ENCODE measurements at regions not wholly inside any gene's neighbourhood (a gene's known extent, or its start where the extent isn't known, plus 50 kb on each side); places are given as distances from the start of the nearest gene placed in this dataset.
"Not testable (repeated sequence)": the region's sequence is repeated elsewhere in the genome, so short reads cannot be mapped to it uniquely, and the experiment has no call there.

GRCh38 chr1:146308152-146308551 is 79.3 kb upstream of the NOTCH2NLA start:
- H3K18ac ChIP-seq (ENCODE audit: insufficient read length, low read depth, low read length); H3K23me2 ChIP-seq (ENCODE audit: insufficient read length, low read depth, low read length, poor library complexity, severe bottlenecking); H3K56ac ChIP-seq (ENCODE audit: insufficient read length, low read depth, low read length); H4K91ac ChIP-seq (ENCODE audit: insufficient read length, low read depth, low read length); H3K9me3 Mint-ChIP-seq; H3K27ac ChIP-seq (ENCODE audit: insufficient read length, low read depth, low read length); H3K4me1 ChIP-seq (ENCODE audit: insufficient read depth, low read length); H2BK5ac ChIP-seq (ENCODE audit: insufficient read length, low read length); H4K8ac ChIP-seq (replicated peaks; ENCODE audit: insufficient read length, low read depth, low read length); H3K79me2 ChIP-seq (ENCODE audit: insufficient read depth, low read length); H2BK12ac ChIP-seq (ENCODE audit: insufficient read length, low read depth, low read length); H2BK120ac ChIP-seq (ENCODE audit: low read depth, low read length, poor library complexity, severe bottlenecking); H3K4me2 ChIP-seq (ENCODE audit: insufficient read depth, insufficient read length, low read length); DNase-seq; H4K20me1 ChIP-seq (ENCODE audit: control insufficient read depth, insufficient read depth, insufficient read length); H3K27ac Mint-ChIP-seq; H3K4ac ChIP-seq (ENCODE audit: low read depth, low read length); H3K27me3 ChIP-seq (ENCODE audit: insufficient read depth, low read length); H3K36me3 Mint-ChIP-seq (ENCODE audit: insufficient read depth in 1 of 3, low read depth in 3 of 3); H3T11ph ChIP-seq (ENCODE audit: low read length); H3K79me1 ChIP-seq (ENCODE audit: insufficient read depth, low read depth, low read length, poor library complexity, severe bottlenecking); H2BK15ac ChIP-seq (ENCODE audit: low read depth, low read length); H3K9ac ChIP-seq (ENCODE audit: extremely low read depth, insufficient read length, low read length); H4K5ac ChIP-seq (ENCODE audit: insufficient read length, low read depth, low read length); H3K27me3 Mint-ChIP-seq (ENCODE audit: low read depth); H3K23ac ChIP-seq (ENCODE audit: insufficient read length, low read depth, low read length); H3K4me1 Mint-ChIP-seq; H2BK20ac ChIP-seq (ENCODE audit: low read depth, low read length, poor library complexity, severe bottlenecking); H3K4me3 Mint-ChIP-seq; H2AK5ac ChIP-seq (ENCODE audit: insufficient read length, low read length); H2AFZ ChIP-seq (ENCODE audit: low read length); H3K14ac ChIP-seq (ENCODE audit: insufficient read depth, low read length); H3K9me3 ChIP-seq (ENCODE audit: control insufficient read depth, low read depth, low read length): not testable (repeated sequence)
- WGBS (ENCODE audit: extremely low coverage, insufficient read length, low lambda C conversion rate) = no CpG with 5 or more reads among the region's 5 CpGs

GRCh38 chr1:146307632-146308031 is 78.8 kb upstream of the NOTCH2NLA start:
- H3K27ac ChIP-seq (ENCODE audit: insufficient read length, low read depth, low read length); H2BK12ac ChIP-seq (ENCODE audit: insufficient read length, low read depth, low read length); H2AK5ac ChIP-seq (ENCODE audit: insufficient read length, low read length); H4K8ac ChIP-seq (replicated peaks; ENCODE audit: insufficient read length, low read depth, low read length); H3K18ac ChIP-seq (ENCODE audit: insufficient read length, low read depth, low read length); H3K27me3 ChIP-seq (ENCODE audit: insufficient read depth, low read length); H3K9ac ChIP-seq (ENCODE audit: extremely low read depth, insufficient read length, low read length); H3K4ac ChIP-seq (ENCODE audit: low read depth, low read length); H3K79me2 ChIP-seq (ENCODE audit: insufficient read depth, low read length); H3K4me3 Mint-ChIP-seq; H3K14ac ChIP-seq (ENCODE audit: insufficient read depth, low read length); H3K27ac Mint-ChIP-seq; H3K9me3 Mint-ChIP-seq; H4K91ac ChIP-seq (ENCODE audit: insufficient read length, low read depth, low read length); H2BK5ac ChIP-seq (ENCODE audit: insufficient read length, low read length); DNase-seq; H2BK15ac ChIP-seq (ENCODE audit: low read depth, low read length); H3K23ac ChIP-seq (ENCODE audit: insufficient read length, low read depth, low read length); H2BK20ac ChIP-seq (ENCODE audit: low read depth, low read length, poor library complexity, severe bottlenecking); H4K20me1 ChIP-seq (ENCODE audit: control insufficient read depth, insufficient read depth, insufficient read length); H3K56ac ChIP-seq (ENCODE audit: insufficient read length, low read depth, low read length); H3K4me1 ChIP-seq (ENCODE audit: insufficient read depth, low read length); H3K27me3 Mint-ChIP-seq (ENCODE audit: low read depth); H2BK120ac ChIP-seq (ENCODE audit: low read depth, low read length, poor library complexity, severe bottlenecking); H3K36me3 Mint-ChIP-seq (ENCODE audit: insufficient read depth in 1 of 3, low read depth in 3 of 3); H3K4me1 Mint-ChIP-seq; H4K5ac ChIP-seq (ENCODE audit: insufficient read length, low read depth, low read length); H3K9me3 ChIP-seq (ENCODE audit: control insufficient read depth, low read depth, low read length); H3K23me2 ChIP-seq (ENCODE audit: insufficient read length, low read depth, low read length, poor library complexity, severe bottlenecking); H3K4me2 ChIP-seq (ENCODE audit: insufficient read depth, insufficient read length, low read length); H2AFZ ChIP-seq (ENCODE audit: low read length); H3T11ph ChIP-seq (ENCODE audit: low read length); H3K79me1 ChIP-seq (ENCODE audit: insufficient read depth, low read depth, low read length, poor library complexity, severe bottlenecking): not testable (repeated sequence)
- no CpG with 5 or more reads among the region's 5 CpGs for WGBS (ENCODE audit: extremely low coverage, insufficient read length, low lambda C conversion rate)

DNA sequence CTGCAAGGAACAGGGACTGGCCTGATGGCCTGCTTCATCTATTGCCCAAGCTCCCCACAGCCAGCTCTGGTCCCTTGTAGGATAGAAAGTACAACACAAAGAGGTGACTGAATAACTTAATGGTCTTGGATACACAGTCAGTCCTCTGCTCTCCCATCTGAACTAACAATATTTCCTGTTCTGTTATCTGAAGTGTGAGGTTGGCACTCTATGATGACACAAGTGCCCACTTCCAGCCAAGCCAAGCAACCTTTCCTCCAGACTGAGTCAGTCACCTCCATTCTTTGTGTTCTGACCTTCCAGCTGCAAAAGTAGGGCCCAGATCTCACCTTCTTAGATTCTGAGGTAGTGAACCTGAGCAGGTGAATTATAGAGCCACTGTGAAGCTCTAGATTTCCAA is 77.8 kb upstream of the NOTCH2NLA start:
- H2BK20ac ChIP-seq (ENCODE audit: low read depth, low read length, poor library complexity, severe bottlenecking); DNase-seq; H3K27me3 ChIP-seq (ENCODE audit: insufficient read depth, low read length); H2AK5ac ChIP-seq (ENCODE audit: insufficient read length, low read length); H2BK15ac ChIP-seq (ENCODE audit: low read depth, low read length); H3T11ph ChIP-seq (ENCODE audit: low read length); H3K23me2 ChIP-seq (ENCODE audit: insufficient read length, low read depth, low read length, poor library complexity, severe bottlenecking); H2BK120ac ChIP-seq (ENCODE audit: low read depth, low read length, poor library complexity, severe bottlenecking); H4K91ac ChIP-seq (ENCODE audit: insufficient read length, low read depth, low read length); H3K27me3 Mint-ChIP-seq (ENCODE audit: low read depth); H4K8ac ChIP-seq (replicated peaks; ENCODE audit: insufficient read length, low read depth, low read length); H3K4me1 Mint-ChIP-seq; H2AFZ ChIP-seq (ENCODE audit: low read length); H4K5ac ChIP-seq (ENCODE audit: insufficient read length, low read depth, low read length); H3K79me1 ChIP-seq (ENCODE audit: insufficient read depth, low read depth, low read length, poor library complexity, severe bottlenecking); H3K9ac ChIP-seq (ENCODE audit: extremely low read depth, insufficient read length, low read length); H3K23ac ChIP-seq (ENCODE audit: insufficient read length, low read depth, low read length); H3K56ac ChIP-seq (ENCODE audit: insufficient read length, low read depth, low read length); H3K27ac Mint-ChIP-seq; H3K4me1 ChIP-seq (ENCODE audit: insufficient read depth, low read length); H3K4me2 ChIP-seq (ENCODE audit: insufficient read depth, insufficient read length, low read length); H3K9me3 ChIP-seq (ENCODE audit: control insufficient read depth, low read depth, low read length); H3K27ac ChIP-seq (ENCODE audit: insufficient read length, low read depth, low read length); H3K14ac ChIP-seq (ENCODE audit: insufficient read depth, low read length); H4K20me1 ChIP-seq (ENCODE audit: control insufficient read depth, insufficient read depth, insufficient read length); H3K4ac ChIP-seq (ENCODE audit: low read depth, low read length); H2BK12ac ChIP-seq (ENCODE audit: insufficient read length, low read depth, low read length); H3K36me3 Mint-ChIP-seq (ENCODE audit: insufficient read depth in 1 of 3, low read depth in 3 of 3); H3K9me3 Mint-ChIP-seq; H2BK5ac ChIP-seq (ENCODE audit: insufficient read length, low read length); H3K18ac ChIP-seq (ENCODE audit: insufficient read length, low read depth, low read length); H3K79me2 ChIP-seq (ENCODE audit: insufficient read depth, low read length); H3K4me3 Mint-ChIP-seq: not testable (repeated sequence)
